Right atrium auricular region (tissue), 2 donors: ENCODE measurements at regions not wholly inside any gene's neighbourhood (a gene's known extent, or its start where the extent isn't known, plus 50 kb on each side); places are given as distances from the start of the nearest gene placed in this dataset.

Experiments
- DNase-seq: peaks from one replicate; pipeline ENCODE4 v3.0.0-alpha.2; 2019; ENCODE audit warnings: low spot score
- H3K27ac ChIP-seq, 2 donors: fragments of 200-600 bp; sonication (generic); 1 replicate in 1 of 2; 2 replicates in 1 of 2; pipeline ENCODE4 v1.5.1; 2016 to 2019
- H3K27me3 ChIP-seq, 2 donors: fragments of 200-600 bp; sonication (generic); one replicate each; pipeline versions ENCODE4 v1.5.1 to v1.6.0; 2017 to 2019
- H3K36me3 ChIP-seq: fragments of 200-600 bp; sonication (generic); one replicate; pipeline ENCODE4 v1.5.1; 2016
- H3K4me1 ChIP-seq, 2 donors: fragments of 200-600 bp; sonication (generic); one replicate each; pipeline versions ENCODE4 v1.5.1 to v1.6.0; 2017 to 2019
- H3K4me3 ChIP-seq, 2 donors: fragments of 200-600 bp; sonication (generic); 1 replicate in 1 of 2; 2 replicates in 1 of 2; pipeline ENCODE4 v1.5.1; 2017 to 2019; ENCODE audit warnings: mild to moderate bottlenecking in 1 of 2, moderate library complexity in 1 of 2
- H3K9me3 ChIP-seq, 2 donors: fragments of 200-600 bp; sonication (generic); one replicate each; pipeline ENCODE4 v1.5.1; 2019
- CTCF ChIP-seq, 2 donors: fragments of 200-600 bp; sonication (generic); IDR thresholded peaks; one replicate each; pipeline ENCODE4 v1.5.1; 2019; ENCODE audit warnings: antibody characterized with exemption in 2 of 2

- Histone ChIP-seq H3K36me3 (no peaks in the 10 kb centered on the region), H3K9me3 (no peaks in the 10 kb centered on the region), H3K27ac (no peak overlapping the region), H3K27me3 (no peaks in the 10 kb centered on the region), H3K4me1 (peaks cover 0 to 17% of the 10 kb centered on the region in 2 donors), H3K4me3 (no peak overlapping the region)
- no peak for TF ChIP-seq CTCF (IDR thresholded peaks at IDR 0.05)
- DNase-seq, result peak; percentile 43
Measured at GRCh38 chr14:101711041-101711856, 50.3 kb upstream of the PPP2R5C start.
